PC-3 (cell line): ENCODE measurements at regions not wholly inside any gene's neighbourhood (a gene's known extent, or its start where the extent isn't known, plus 50 kb on each side); places are given as distances from the start of the nearest gene placed in this dataset.

Source experiments
- ATAC-seq: fragments of 200-7000 bp; cut with Tn5 transposase; 2 replicates; pipeline ENCODE4 v1.9.1; 2020; ENCODE audit warnings: mild to moderate bottlenecking, moderate library complexity
- BruUV-seq: library from RNA; stranded (reverse); fragments of 400-500 nt; replicated peaks from 2 replicates; lab custom pipeline; 2021; lab: Mats Ljungman, UMichigan
- CTCF ChIA-PET: fragments of 300-600 bp; sonication (Branson Sonifier 250); formaldehyde crosslinking; loops from one replicate; lab custom pipeline; 2022; ENCODE audit warnings: antibody characterized with exemption; lab: Charles Lee
- POLR2A ChIA-PET: fragments of 300-600 bp; sonication (Branson Sonifier 250); formaldehyde crosslinking; loops from one replicate; lab custom pipeline; 2022; ENCODE audit warnings: antibody characterized with exemption; ENCODE audit not compliant: unreplicated experiment; lab: Charles Lee
- DNase-seq: peaks from one replicate; pipeline ENCODE4 v3.0.0-alpha.2; 2015
- H2AFZ ChIP-seq: fragments of 300-600 bp; sonication (generic); 2 replicates; pipeline ENCODE4 v1.6.0; 2016; ENCODE audit warnings: antibody characterized with exemption, low read length
- H3F3A ChIP-seq: fragments of 300-600 bp; sonication (generic); one replicate; pipeline ENCODE4 v1.6.0; 2017; ENCODE audit warnings: antibody characterized with exemption, low read length, control low read depth, mild to moderate bottlenecking; ENCODE audit not compliant: unreplicated experiment
- H3K27ac ChIP-seq: fragments of 300-600 bp; sonication (generic); 2 replicates; pipeline ENCODE4 v1.5.1; 2016; ENCODE audit warnings: mild to moderate bottlenecking, low read length
- H3K27me3 ChIP-seq: fragments of 300-600 bp; sonication (generic); 2 replicates; pipeline ENCODE4 v1.6.1; 2016; ENCODE audit warnings: low read length, mixed read lengths
- H3K36me3 ChIP-seq: fragments of 300-600 bp; sonication (generic); 2 replicates; pipeline ENCODE4 v1.6.1; 2016; ENCODE audit warnings: low read depth, mixed run types, low read length, mixed read lengths
- H3K4me1 ChIP-seq: fragments of 300-600 bp; sonication (generic); 2 replicates; pipeline ENCODE4 v1.5.1; 2016; ENCODE audit warnings: low read length; ENCODE audit not compliant: insufficient read depth
- H3K4me2 ChIP-seq: fragments of 300-600 bp; sonication (generic); 2 replicates; pipeline ENCODE4 v1.6.0; 2016; ENCODE audit warnings: low read length
- H3K4me3 ChIP-seq: fragments of 300-600 bp; sonication (generic); 2 replicates; pipeline ENCODE4 v1.5.1; 2016; ENCODE audit warnings: mild to moderate bottlenecking, low read length, mixed read lengths
- H3K79me2 ChIP-seq: fragments of 300-600 bp; sonication (generic); 2 replicates; pipeline ENCODE4 v1.6.1; 2017; ENCODE audit warnings: low read length, mixed read lengths
- H3K9ac ChIP-seq: fragments of 300-600 bp; sonication (generic); 2 replicates; pipeline ENCODE4 v1.6.0; 2016; ENCODE audit warnings: mild to moderate bottlenecking, low read length
- H3K9me2 ChIP-seq: fragments of 300-600 bp; sonication (generic); replicated peaks from 2 replicates; pipeline ENCODE4 v1.6.1; 2016; ENCODE audit warnings: mixed run types, low read length, mixed read lengths
- H3K9me3 ChIP-seq: fragments of 300-600 bp; sonication (generic); 2 replicates; pipeline ENCODE4 v1.6.1; 2016; ENCODE audit warnings: low read length, mixed read lengths
- H4K20me1 ChIP-seq: fragments of 300-600 bp; sonication (generic); 2 replicates; pipeline ENCODE4 v1.6.1; 2016; ENCODE audit warnings: low read length, mixed read lengths
- EZH2 ChIP-seq: fragments of 300-600 bp; sonication (generic); IDR thresholded peaks from one replicate; pipeline ENCODE4 v1.6.1; 2017; ENCODE audit warnings: antibody characterized with exemption, mild to moderate bottlenecking, low read length; ENCODE audit not compliant: unreplicated experiment
- EZH2phosphoT487 ChIP-seq: fragments of 300-600 bp; sonication (generic); IDR thresholded peaks from 2 replicates; pipeline ENCODE4 v1.6.1; 2018; ENCODE audit warnings: mild to moderate bottlenecking, antibody characterized with exemption, low read length, borderline replicate concordance
- intact Hi-C: fragments of 100-400 bp; cut with micrococcal nuclease; formaldehyde crosslinking; loops from 2 replicates; pipeline ENCODE4 v1.9.0; 2023
- TF ChIP-seq, protein P1 (sequence below): fragments of 300-600 bp; sonication (generic); conservative IDR thresholded peaks from 2 replicates; pipeline ENCODE4 v1.5.1; 2017; ENCODE audit warnings: antibody characterized with exemption, low read depth, mild to moderate bottlenecking, low read length

DNA sequence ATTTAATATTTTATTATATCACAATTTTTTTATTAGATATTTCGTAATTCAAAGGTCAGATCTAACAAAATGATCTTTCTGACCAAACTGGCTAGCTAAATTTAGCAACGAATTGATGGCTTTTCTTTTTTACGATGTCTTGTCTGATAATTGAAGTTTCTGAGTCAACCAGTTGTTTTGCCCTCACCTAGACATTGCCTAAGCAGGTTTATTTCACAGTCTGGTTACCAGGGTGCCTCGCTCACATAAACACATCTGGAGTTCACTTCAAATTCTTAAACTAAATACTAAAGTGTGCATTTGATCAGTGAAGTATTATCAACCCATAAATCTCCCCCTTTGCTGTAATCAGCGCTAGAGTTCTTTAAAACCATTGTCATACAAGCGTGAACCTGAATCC lies 448.3 kb downstream of the TLE4 start:
- ATAC-seq (no peak), DNase-seq (no peak)
- CTCF ChIA-PET: no interaction called here
- H4K20me1 ChIP-seq: no peaks in the 10 kb centered on the region
- POLR2A ChIA-PET: no interaction called here
- no peaks in the 10 kb centered on the region for H3K27me3 ChIP-seq
- H3K4me3 ChIP-seq: no peak overlapping the region
- no peak overlapping the region for H3K27ac ChIP-seq
- no peaks in the 10 kb centered on the region for H3F3A ChIP-seq
- no peaks in the 10 kb centered on the region for H3K36me3 ChIP-seq
- H2AFZ ChIP-seq: no peak overlapping the region
- H3K9me3 ChIP-seq: no peaks in the 10 kb centered on the region
- no peaks in the 10 kb centered on the region for H3K9me2 ChIP-seq
- no peak overlapping the region for H3K9ac ChIP-seq
- no peak overlapping the region for H3K4me2 ChIP-seq
- H3K79me2 ChIP-seq: no peaks in the 10 kb centered on the region
- intact Hi-C loops: no loop called here
- H3K4me1 ChIP-seq: no peaks in the 10 kb centered on the region
- BruUV-seq: no TSS peak
- TF ChIP-seq EZH2 (no peak), EZH2phosphoT487 (no peak)
- TF ChIP-seq, protein P1, sequence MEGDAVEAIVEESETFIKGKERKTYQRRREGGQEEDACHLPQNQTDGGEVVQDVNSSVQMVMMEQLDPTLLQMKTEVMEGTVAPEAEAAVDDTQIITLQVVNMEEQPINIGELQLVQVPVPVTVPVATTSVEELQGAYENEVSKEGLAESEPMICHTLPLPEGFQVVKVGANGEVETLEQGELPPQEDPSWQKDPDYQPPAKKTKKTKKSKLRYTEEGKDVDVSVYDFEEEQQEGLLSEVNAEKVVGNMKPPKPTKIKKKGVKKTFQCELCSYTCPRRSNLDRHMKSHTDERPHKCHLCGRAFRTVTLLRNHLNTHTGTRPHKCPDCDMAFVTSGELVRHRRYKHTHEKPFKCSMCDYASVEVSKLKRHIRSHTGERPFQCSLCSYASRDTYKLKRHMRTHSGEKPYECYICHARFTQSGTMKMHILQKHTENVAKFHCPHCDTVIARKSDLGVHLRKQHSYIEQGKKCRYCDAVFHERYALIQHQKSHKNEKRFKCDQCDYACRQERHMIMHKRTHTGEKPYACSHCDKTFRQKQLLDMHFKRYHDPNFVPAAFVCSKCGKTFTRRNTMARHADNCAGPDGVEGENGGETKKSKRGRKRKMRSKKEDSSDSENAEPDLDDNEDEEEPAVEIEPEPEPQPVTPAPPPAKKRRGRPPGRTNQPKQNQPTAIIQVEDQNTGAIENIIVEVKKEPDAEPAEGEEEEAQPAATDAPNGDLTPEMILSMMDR: no peak

DNA sequence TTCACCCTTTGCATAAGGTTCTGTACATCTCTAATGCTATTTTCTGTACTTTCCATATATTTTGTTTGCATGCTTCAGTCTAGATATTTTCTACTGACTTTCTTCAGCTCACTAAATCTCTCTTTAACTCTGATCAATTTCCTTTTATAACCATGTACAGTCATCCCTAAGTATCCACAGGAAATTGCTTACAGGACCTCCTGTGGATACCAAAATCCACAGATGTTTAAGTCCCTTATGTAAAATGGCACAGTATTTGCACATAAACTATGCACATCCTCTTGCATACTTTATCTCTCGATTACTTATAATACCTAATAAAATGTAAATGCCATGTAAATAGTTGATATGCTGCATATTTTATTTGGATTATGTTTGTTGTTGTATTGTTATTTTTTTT lies 442.1 kb downstream of the TLE4 start:
- BruUV-seq: no TSS peak
- H3K79me2 ChIP-seq: no peaks in the 10 kb centered on the region
- no peaks in the 10 kb centered on the region for H3K9me3 ChIP-seq
- DNase-seq (no peak), ATAC-seq (no peak)
- H3K9ac ChIP-seq: no peak overlapping the region
- no peak overlapping the region for H3K4me3 ChIP-seq
- no peaks in the 10 kb centered on the region for H3F3A ChIP-seq
- intact Hi-C loops: no loop called here
- no peak overlapping the region for H3K27ac ChIP-seq
- H3K4me1 ChIP-seq: no peaks in the 10 kb centered on the region
- TF ChIP-seq, protein P1: no peak
- TF ChIP-seq EZH2: no peak
- no peak for TF ChIP-seq EZH2phosphoT487
- ChIA-PET POLR2A (no interaction called here), CTCF (no interaction called here)
- no peak overlapping the region for H2AFZ ChIP-seq
- H4K20me1 ChIP-seq: no peaks in the 10 kb centered on the region
- no peak overlapping the region for H3K4me2 ChIP-seq
- H3K36me3 ChIP-seq: no peaks in the 10 kb centered on the region
- H3K9me2 ChIP-seq: no peaks in the 10 kb centered on the region
- H3K27me3 ChIP-seq: no peaks in the 10 kb centered on the region

DNA sequence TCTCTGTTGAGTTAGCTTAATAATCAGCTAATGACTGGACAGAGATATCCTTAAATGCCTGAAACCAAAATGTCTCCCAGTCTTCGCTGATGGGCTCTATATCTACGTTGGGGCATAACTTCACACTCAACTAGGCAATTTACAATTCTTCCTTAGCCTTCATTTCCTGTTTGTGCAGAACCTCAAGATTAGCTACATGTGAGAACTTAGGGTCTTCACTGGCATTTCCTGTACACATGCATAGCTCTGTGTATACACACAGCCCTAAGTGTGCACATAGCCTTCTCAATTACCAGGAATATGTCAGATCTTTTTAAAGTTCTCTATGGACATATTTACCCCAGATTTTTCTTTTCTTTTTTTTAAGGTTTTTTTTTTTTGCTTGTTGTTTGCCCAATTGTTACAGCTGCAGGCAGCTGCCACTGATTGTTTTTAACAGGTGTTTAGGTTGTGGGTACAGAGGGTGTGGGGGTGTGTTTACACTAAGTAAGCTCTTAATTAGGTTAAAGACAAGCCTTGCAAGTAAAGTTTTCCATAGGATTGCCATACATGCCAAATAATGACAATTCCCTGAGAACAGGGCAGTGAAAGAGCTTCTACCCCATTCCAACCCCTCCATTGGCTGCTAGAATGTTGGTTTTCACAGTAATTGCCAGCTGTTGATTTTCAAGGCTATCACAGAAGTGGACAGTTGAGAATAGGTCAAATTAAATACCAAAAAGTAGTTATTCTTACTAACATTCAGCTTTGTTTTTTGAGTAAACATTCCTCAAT lies 441.0 kb downstream of the TLE4 start:
- intact Hi-C loops: no loop called here
- POLR2A ChIA-PET: no interaction called here
- CTCF ChIA-PET: no interaction called here
- H3K4me2 ChIP-seq: no peak overlapping the region
- no peak overlapping the region for H3K4me3 ChIP-seq
- ATAC-seq (no peak), DNase-seq (no peak)
- no peaks in the 10 kb centered on the region for H3K9me2 ChIP-seq
- no peaks in the 10 kb centered on the region for H4K20me1 ChIP-seq
- H3K27me3 ChIP-seq: no peaks in the 10 kb centered on the region
- H3K27ac ChIP-seq: no peak overlapping the region
- no peaks in the 10 kb centered on the region for H3K9me3 ChIP-seq
- H3K4me1 ChIP-seq: no peaks in the 10 kb centered on the region
- H3K9ac ChIP-seq: no peak overlapping the region
- H3K79me2 ChIP-seq: no peaks in the 10 kb centered on the region
- no peaks in the 10 kb centered on the region for H3K36me3 ChIP-seq
- TF ChIP-seq EZH2phosphoT487: no peak
- TF ChIP-seq, protein P1: no peak
- no peak for TF ChIP-seq EZH2
- no TSS peak for BruUV-seq
- no peak overlapping the region for H2AFZ ChIP-seq
- H3F3A ChIP-seq: no peaks in the 10 kb centered on the region
